Effector memory CD8-positive, alpha-beta T cell (primary cell): ENCODE measurements at regions not wholly inside any gene's neighbourhood (a gene's known extent, or its start where the extent isn't known, plus 50 kb on each side); places are given as distances from the start of the nearest gene placed in this dataset.

Experiments
- ATAC-seq: fragments of 150-1000 bp; cut with Tn5 transposase; replicated peaks from 2 replicates; pipeline ENCODE4 v1.10.0; 2021; ENCODE audit warnings: mild to moderate bottlenecking, moderate library complexity
- DNase-seq, 3 experiments: peaks; one replicate each; pipeline ENCODE4 v3.0.0; 2021
- H3K27ac Mint-ChIP-seq, 2 donors: one replicate each; pipeline ENCODE4 v1.8.0; 2022; ENCODE audit warnings: mild to moderate bottlenecking in 2 of 2, mixed read lengths in 2 of 2, moderate library complexity in 2 of 2
- H3K27me3 Mint-ChIP-seq, 2 donors: one replicate each; pipeline ENCODE4 v1.8.0; 2022; ENCODE audit warnings: mixed read lengths in 2 of 2
- H3K36me3 Mint-ChIP-seq: one replicate; pipeline ENCODE4 v1.8.0; 2022; ENCODE audit warnings: mild to moderate bottlenecking, moderate library complexity, mixed read lengths; ENCODE audit not compliant: insufficient read depth
- H3K4me1 Mint-ChIP-seq, 2 donors: one replicate each; pipeline ENCODE4 v1.8.0; 2022; ENCODE audit warnings: low read depth in 2 of 2, mixed read lengths in 2 of 2
- H3K4me3 Mint-ChIP-seq, 2 donors: one replicate each; pipeline ENCODE4 v1.8.0; 2022; ENCODE audit warnings: mild to moderate bottlenecking in 2 of 2, mixed read lengths in 2 of 2, moderate library complexity in 2 of 2
- H3K9me3 Mint-ChIP-seq, 2 donors: one replicate each; pipeline ENCODE4 v1.8.0; 2022; ENCODE audit warnings: mixed read lengths in 2 of 2

GRCh38 chr4:165626316-165626715 lies 246.7 kb upstream of the TLL1 start:
- H3K4me1 Mint-ChIP-seq: no peaks in the 10 kb centered on the region
- H3K9me3 Mint-ChIP-seq: peaks cover 0 to 7% of the 10 kb centered on the region in 2 donors
- no peaks in the 10 kb centered on the region for H3K27me3 Mint-ChIP-seq
- no peak overlapping the region for H3K27ac Mint-ChIP-seq
- H3K36me3 Mint-ChIP-seq: no peaks in the 10 kb centered on the region
- no peak overlapping the region for H3K4me3 Mint-ChIP-seq
- ATAC-seq (no peak), DNase-seq (no peak)

GRCh38 chr4:165627128-165627527 lies 245.9 kb upstream of the TLL1 start:
- H3K4me3 Mint-ChIP-seq: no peak overlapping the region
- no peak for ATAC-seq

GRCh38 chr4:165627548-165627947 lies 245.5 kb upstream of the TLL1 start:
- Mint-ChIP-seq H3K36me3 (no peaks in the 10 kb centered on the region), H3K4me1 (no peaks in the 10 kb centered on the region), H3K9me3 (peaks cover 0 to 3% of the 10 kb centered on the region in 2 donors), H3K4me3 (no peak overlapping the region), H3K27me3 (no peaks in the 10 kb centered on the region), H3K27ac (no peak overlapping the region)
- no peak for ATAC-seq
- no peak for DNase-seq

More at GRCh38 chr4:165627128-165627527, 245.9 kb upstream of the TLL1 start:
- H3K36me3 Mint-ChIP-seq: no peaks in the 10 kb centered on the region
- no peak for DNase-seq
- H3K27ac Mint-ChIP-seq: no peak overlapping the region
- H3K9me3 Mint-ChIP-seq: peaks cover 0 to 4% of the 10 kb centered on the region in 2 donors
- H3K27me3 Mint-ChIP-seq: no peaks in the 10 kb centered on the region
- no peaks in the 10 kb centered on the region for H3K4me1 Mint-ChIP-seq

GRCh38 chr4:165628572-165628971 lies 244.5 kb upstream of the TLL1 start:
- no peak overlapping the region for H3K4me3 Mint-ChIP-seq
- no peak overlapping the region for H3K27ac Mint-ChIP-seq
- peaks cover 0 to 4% of the 10 kb centered on the region in 2 donors for H3K9me3 Mint-ChIP-seq
- DNase-seq: no peak
- no peaks in the 10 kb centered on the region for H3K36me3 Mint-ChIP-seq
- H3K4me1 Mint-ChIP-seq: no peaks in the 10 kb centered on the region
- no peaks in the 10 kb centered on the region for H3K27me3 Mint-ChIP-seq
- ATAC-seq: no peak

GRCh38 chr4:165630671-165631070 lies 242.4 kb upstream of the TLL1 start:
- Mint-ChIP-seq H3K4me3 (no peak overlapping the region), H3K27ac (no peak overlapping the region), H3K4me1 (no peaks in the 10 kb centered on the region), H3K9me3 (peaks cover 0 to 4% of the 10 kb centered on the region in 2 donors), H3K27me3 (no peaks in the 10 kb centered on the region), H3K36me3 (no peaks in the 10 kb centered on the region)
- ATAC-seq (no peak), DNase-seq (no peak)

GRCh38 chr4:165631208-165631894 lies 241.7 kb upstream of the TLL1 start:
- H3K36me3 Mint-ChIP-seq: no peaks in the 10 kb centered on the region
- DNase-seq (no peak), ATAC-seq (no peak)
- no peaks in the 10 kb centered on the region for H3K4me1 Mint-ChIP-seq
- peaks cover 0 to 6% of the 10 kb centered on the region in 2 donors for H3K9me3 Mint-ChIP-seq
- H3K27ac Mint-ChIP-seq: no peak overlapping the region
- no peaks in the 10 kb centered on the region for H3K27me3 Mint-ChIP-seq
- no peak overlapping the region for H3K4me3 Mint-ChIP-seq

GRCh38 chr4:165631912-165632311 lies 241.1 kb upstream of the TLL1 start:
- Mint-ChIP-seq H3K9me3 (peaks cover 0 to 7% of the 10 kb centered on the region in 2 donors), H3K36me3 (no peaks in the 10 kb centered on the region), H3K27ac (no peak overlapping the region), H3K27me3 (no peaks in the 10 kb centered on the region), H3K4me3 (no peak overlapping the region), H3K4me1 (no peaks in the 10 kb centered on the region)
- no peak for DNase-seq
- no peak for ATAC-seq

GRCh38 chr4:165634766-165635165 lies 238.3 kb upstream of the TLL1 start:
- Mint-ChIP-seq H3K36me3 (no peaks in the 10 kb centered on the region), H3K4me3 (no peak overlapping the region), H3K4me1 (no peaks in the 10 kb centered on the region), H3K27ac (no peak overlapping the region), H3K27me3 (no peaks in the 10 kb centered on the region), H3K9me3 (peaks cover 0 to 14% of the 10 kb centered on the region in 2 donors)
- ATAC-seq (no peak), DNase-seq (no peak)

GRCh38 chr4:165635381-165635780 lies 237.7 kb upstream of the TLL1 start:
- peaks cover 0 to 14% of the 10 kb centered on the region in 2 donors for H3K9me3 Mint-ChIP-seq
- no peak overlapping the region for H3K4me3 Mint-ChIP-seq
- H3K27me3 Mint-ChIP-seq: no peaks in the 10 kb centered on the region
- H3K4me1 Mint-ChIP-seq: no peaks in the 10 kb centered on the region
- ATAC-seq (no peak), DNase-seq (no peak)
- H3K36me3 Mint-ChIP-seq: no peaks in the 10 kb centered on the region
- no peak overlapping the region for H3K27ac Mint-ChIP-seq

GRCh38 chr4:165635951-165636350 lies 237.1 kb upstream of the TLL1 start:
- Mint-ChIP-seq H3K27me3 (no peaks in the 10 kb centered on the region), H3K9me3 (peaks cover 0 to 18% of the 10 kb centered on the region in 2 donors), H3K4me3 (no peak overlapping the region), H3K36me3 (no peaks in the 10 kb centered on the region), H3K4me1 (no peaks in the 10 kb centered on the region), H3K27ac (no peak overlapping the region)
- DNase-seq (no peak), ATAC-seq (no peak)

GRCh38 chr4:165651901-165652300 lies 221.1 kb upstream of the TLL1 start:
- no peak overlapping the region for H3K27ac Mint-ChIP-seq
- no peaks in the 10 kb centered on the region for H3K9me3 Mint-ChIP-seq
- no peak for ATAC-seq
- no peaks in the 10 kb centered on the region for H3K4me1 Mint-ChIP-seq
- no peak for DNase-seq
- H3K27me3 Mint-ChIP-seq: no peaks in the 10 kb centered on the region
- H3K36me3 Mint-ChIP-seq: no peaks in the 10 kb centered on the region
- no peak overlapping the region for H3K4me3 Mint-ChIP-seq

- Mint-ChIP-seq H3K27ac (no peak overlapping the region), H3K27me3 (no peaks in the 10 kb centered on the region), H3K36me3 (no peaks in the 10 kb centered on the region), H3K9me3 (no peaks in the 10 kb centered on the region), H3K4me1 (no peaks in the 10 kb centered on the region), H3K4me3 (no peak overlapping the region)
- ATAC-seq: no peak
- DNase-seq: no peak
These were observed 218.5 kb upstream of the TLL1 start for GRCh38 chr4:165654556-165654955.

- no peak for DNase-seq
- no peaks in the 10 kb centered on the region for H3K36me3 Mint-ChIP-seq
- no peak overlapping the region for H3K4me3 Mint-ChIP-seq
- no peak for ATAC-seq
- H3K4me1 Mint-ChIP-seq: no peaks in the 10 kb centered on the region
- H3K27ac Mint-ChIP-seq: no peak overlapping the region
- H3K9me3 Mint-ChIP-seq: peaks cover 0 to 1% of the 10 kb centered on the region in 2 donors
- H3K27me3 Mint-ChIP-seq: no peaks in the 10 kb centered on the region
These were observed 216.6 kb upstream of the TLL1 start for GRCh38 chr4:165656399-165656798.

GRCh38 chr4:165656829-165657490 lies 216.1 kb upstream of the TLL1 start:
- ATAC-seq (no peak), DNase-seq (no peak)
- Mint-ChIP-seq H3K4me3 (no peak overlapping the region), H3K27ac (no peak overlapping the region), H3K9me3 (peaks cover 0 to 1% of the 10 kb centered on the region in 2 donors), H3K27me3 (no peaks in the 10 kb centered on the region), H3K36me3 (no peaks in the 10 kb centered on the region), H3K4me1 (no peaks in the 10 kb centered on the region)
